Stimulated activated CD8-positive, alpha-beta memory T cell treated with anti-CD3 and anti-CD28 coated beads, Interleukin-4, amount 100 ng/mL, for 4 hours (primary cell): ENCODE measurements at regions not wholly inside any gene's neighbourhood (a gene's known extent, or its start where the extent isn't known, plus 50 kb on each side); places are given as distances from the start of the nearest gene placed in this dataset.
"Not testable (repeated sequence)": the region's sequence is repeated elsewhere in the genome, so short reads cannot be mapped to it uniquely, and the experiment has no call there.

ENCODE experiments used
- DNase-seq, 2 donors: peaks; one replicate each; pipeline ENCODE4 v3.0.0-alpha.2; 2020; ENCODE audit warnings: low read depth in 2 of 2, low spot score in 1 of 2

DNA sequence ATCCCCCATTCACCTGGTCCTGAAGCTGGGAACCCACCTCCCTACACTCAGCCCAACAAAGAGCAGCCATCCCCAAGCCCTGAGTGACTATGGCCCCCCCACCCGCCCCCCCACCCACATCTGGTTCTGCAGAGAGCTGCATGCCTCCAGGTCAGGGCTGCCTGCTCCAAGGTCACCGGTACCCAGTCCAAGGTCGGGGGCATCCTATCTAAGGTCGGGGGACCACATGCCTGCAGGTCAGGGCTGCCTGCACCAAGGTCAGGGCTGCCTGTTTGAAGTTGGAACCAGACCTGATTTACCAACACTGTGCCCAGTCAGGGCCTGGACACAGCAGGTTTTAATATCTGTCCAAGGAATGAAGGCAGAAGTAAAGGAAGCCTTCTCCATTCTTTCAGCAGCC, 66.1 kb upstream of the GPC1 start:
- no peak for DNase-seq

DNA sequence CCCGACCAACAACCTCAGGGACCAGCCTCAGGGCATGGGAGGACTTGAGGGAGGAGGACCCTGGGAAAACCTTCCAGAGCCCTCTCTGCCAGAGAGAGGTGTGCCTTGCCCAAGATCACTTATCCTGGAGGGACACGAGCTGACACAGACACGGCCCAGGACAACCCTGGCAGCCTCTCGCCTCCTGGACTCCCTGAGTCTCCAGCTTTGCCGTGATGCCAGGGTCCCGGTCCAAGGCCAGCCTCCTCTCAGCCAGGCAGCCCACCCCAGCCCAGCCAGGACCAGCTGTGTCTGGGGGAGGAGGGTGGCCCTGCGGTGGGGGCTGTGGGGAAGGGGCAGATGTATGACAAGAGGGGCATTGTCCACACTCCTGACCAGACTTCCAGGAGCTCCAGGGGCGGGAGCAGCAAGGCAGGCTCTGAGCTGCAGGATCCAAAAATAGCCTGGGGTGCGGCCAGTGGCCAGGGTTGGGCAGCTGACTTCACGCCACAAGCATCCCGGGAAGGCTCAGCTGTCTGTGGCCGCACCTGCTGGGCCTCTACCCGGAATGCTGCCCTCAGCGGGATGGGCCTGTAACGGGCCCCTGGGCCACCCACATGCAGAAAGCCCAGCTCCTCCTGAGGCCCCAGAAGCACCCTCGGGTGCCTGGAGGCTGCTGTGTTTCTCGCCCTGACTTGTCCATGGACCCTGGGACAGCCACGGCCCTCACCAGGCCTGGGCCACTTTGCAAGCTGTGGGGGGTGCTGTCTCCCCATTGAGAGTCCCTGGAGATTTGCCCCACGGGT, 65.5 kb upstream of the GPC1 start:
- no peak for DNase-seq

DNA sequence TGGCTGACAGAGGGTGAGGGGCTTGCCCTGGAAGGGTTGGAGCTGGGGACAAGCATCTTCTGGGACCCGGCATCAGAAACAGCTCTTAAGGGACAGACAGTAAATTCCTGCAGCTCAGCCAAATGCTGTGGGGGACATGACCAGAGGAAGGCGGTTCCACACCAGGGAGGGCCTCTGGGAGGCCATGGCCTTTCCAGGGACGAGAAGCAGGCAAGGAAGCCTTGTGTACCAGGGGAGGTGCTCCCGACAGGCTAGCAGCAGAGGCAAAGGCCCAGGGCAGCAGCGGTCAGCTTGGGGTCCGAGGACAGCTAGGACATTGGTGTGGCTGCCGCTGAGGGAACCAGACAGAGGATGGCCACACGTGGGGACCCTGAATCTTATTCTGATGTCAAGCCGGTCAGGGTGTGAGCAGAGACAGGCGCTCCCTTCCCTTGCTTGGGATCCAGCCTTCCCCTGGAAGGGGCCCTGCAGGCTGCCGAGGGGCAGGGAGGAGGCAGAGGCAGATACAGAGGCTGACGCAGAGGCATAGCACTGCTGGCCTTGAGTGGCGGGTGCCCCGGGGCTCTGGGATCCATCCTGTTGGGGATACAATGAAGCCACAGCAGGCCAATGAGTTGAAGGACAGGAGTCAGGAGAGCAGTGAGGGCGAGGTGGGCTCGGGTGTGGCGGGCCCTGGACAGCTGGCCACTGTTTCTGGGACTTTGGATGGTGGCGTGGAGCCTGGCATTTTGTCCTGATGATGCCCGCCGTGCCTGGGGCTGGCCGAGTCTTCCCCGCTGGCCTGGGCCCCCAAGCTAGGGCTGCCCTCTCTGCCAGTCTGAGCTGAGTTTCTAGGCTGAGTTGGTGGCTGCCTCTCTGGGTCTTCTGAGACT, 64.1 kb upstream of the GPC1 start:
- DNase-seq = no peak

DNA sequence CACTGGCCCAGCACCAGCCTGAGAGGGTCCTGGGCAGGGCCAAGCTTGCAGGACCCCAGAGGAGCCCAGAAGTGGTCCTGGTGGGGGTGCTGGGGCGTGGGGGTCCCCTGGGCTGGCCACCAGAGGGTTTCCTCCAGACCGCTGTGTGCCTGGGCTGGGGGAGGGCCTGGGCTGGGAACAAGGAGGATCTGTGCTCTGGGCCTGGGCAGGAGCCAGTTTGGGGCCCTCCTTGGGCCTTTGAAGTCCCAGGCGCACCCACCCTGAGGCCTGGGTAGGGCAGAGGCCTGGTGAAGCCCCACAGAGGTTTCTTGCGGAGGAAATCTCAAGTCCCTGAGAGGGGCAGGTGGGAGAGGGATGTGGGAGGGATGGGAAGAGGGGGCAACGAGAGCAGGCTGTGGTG, 63.4 kb upstream of the GPC1 start:
- DNase-seq = no peak

DNA sequence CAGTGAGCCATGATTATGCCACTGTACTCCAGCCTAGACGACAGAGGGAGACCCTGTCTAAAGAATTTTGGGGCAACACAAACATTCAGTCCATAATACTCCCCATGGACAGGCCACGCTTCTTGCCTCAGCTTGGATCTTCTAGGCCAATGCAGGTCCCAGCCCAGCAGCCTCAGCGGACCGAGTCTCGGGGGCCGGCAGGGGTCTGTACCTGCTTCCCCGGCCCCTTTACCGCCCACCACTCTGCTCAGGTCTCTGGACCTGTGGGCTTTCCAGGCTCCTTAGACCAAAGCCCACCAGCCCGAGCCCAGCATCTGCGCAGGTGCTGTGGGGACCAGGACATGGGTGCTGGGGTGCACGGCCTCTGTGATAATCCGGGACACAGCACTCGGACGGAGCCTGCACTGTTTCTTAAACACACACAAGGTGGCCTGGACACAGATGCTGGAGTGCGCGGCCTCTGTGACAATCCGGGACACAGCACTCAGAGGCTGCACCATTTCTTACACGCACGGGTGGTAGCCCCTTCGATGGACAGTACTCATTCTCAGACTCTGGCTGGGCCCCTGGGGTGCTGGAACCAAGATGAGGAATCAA, 62.1 kb upstream of the GPC1 start:
- DNase-seq = no peak

DNA sequence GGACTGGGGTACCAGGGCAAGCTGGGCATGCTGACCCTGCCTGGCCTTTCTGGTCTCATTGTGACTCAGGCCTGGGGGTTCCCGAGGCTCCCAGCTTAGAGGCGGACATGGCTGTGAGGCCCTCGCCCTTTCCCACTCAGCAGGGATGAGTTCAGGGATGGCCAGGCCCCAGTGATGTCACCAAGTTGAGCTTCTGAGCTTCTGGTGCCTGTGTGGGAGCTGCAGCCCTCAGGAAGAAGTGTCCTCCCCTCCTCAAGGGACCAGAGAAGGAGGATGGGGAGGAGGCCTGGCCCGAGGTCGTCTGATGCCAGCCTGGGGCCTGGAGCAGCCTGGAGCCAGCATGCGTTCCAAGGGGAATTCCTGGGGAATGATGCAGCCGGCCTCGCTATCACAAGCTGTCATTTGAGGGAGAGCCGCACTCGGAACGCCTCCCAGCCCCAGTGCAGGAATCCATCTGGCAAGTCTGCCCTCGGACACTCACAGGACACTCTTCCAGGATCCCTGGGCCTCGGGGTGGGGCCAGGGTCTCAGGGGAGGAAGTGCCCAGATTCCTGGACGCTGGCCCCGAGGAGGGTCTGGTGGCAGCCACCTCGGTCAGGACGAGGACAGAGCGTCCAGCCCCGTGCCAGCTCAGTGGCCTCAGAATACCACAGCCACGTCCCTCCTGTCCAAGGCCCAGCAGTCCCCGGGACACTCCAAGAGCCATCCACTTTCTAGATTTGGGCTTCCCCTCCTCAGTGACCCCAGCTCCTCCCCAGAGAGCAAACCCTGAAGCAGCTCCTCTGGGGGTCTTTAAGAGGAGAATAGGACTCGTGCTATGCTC, 61.2 kb upstream of the GPC1 start:
- no peak for DNase-seq

DNA sequence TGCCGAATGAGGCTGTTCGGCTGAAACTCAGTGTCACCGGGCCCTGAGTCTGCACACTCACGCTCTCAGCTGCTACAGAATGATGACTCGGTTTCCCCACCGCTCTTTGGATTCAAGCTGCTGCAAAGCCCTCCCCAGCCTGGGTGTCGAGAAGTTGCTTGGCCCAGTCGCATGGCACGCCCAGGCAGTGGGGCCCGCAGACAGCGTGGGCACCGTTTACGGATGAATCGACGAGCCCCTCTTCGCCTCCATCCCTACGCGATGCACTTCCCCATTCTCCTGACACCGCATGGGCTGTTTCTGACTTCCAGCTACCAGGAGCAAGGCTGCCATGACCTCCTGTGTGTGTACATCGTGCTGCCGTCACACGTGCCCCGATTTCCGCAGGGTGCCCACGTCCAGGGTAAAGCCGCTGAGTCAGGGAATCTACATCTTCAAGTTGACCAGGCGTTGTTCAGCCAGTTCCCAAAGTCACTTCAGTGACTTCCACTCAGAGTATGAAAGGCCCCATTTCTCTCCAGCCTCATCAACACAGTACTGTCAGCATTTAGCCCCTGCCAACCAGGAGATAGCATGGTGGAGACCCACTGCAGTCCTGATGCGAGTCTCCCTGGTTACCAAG, 60.3 kb upstream of the GPC1 start:
- no peak for DNase-seq

DNA sequence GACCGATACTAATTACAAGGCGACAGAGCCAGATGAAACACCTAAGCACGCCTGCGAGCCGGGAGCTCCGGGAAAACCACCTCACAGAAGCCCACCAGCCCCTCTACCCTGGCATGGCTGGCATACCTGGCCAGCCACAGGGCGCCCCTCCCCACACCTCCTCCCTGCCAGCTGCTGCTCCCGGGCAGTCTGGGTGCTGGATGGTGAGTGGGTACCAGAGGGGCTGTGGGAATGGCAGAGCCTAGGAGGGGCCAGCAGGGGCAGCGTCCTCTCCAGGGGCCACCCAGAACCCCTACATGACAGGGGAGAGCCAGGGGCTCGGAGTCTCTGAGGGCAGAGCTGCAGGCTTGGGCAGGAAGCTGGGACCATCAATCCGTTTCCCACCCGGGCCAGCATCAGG, 58.7 kb upstream of the GPC1 start:
- DNase-seq = no peak

DNA sequence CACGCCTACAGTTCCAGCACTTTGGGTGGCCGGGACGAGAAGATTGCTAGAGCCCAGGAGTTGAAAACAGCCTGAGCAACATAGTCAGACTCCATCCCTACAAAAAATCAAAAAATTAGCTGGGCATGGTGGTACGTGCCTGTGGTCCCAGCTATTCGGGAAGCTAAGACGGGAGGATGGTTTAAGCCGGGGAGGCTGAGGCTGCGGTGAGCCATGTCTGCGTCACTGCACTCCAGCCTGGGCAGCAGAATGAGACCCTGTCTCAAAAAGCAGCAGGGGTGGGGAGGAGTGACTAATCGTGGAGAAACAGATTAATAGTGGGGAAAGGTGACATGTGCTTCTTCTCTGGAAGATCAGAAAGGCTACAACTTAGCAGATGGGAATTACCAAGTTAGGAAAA, 58.1 kb upstream of the GPC1 start:
- DNase-seq = no peak

DNA sequence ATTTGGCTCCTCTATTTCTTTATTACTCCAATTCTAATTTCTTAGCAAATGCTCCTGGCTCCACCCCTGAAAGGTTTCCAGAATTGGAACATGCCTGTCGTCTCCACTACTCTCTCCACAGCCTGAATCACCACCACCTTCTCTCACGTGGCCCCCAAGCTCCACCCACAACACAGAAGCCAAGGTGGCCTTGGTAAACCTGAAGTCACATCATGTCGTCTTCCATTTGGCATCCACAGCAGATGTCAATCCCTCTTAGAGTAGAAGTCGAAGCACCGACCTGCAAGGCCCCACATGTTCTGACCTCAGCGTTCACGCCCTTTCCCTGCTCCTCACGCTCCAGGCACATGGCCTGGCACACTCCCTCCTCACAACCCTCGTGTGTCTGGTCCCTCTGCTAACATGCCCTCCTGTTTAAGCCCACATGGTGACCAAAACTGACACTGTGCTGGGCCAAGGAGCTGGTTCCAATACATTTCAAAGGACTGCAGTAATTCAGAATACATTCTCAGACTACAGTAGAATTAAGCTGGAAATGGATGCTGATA, 56.3 kb upstream of the GPC1 start:
- DNase-seq = no peak

DNA sequence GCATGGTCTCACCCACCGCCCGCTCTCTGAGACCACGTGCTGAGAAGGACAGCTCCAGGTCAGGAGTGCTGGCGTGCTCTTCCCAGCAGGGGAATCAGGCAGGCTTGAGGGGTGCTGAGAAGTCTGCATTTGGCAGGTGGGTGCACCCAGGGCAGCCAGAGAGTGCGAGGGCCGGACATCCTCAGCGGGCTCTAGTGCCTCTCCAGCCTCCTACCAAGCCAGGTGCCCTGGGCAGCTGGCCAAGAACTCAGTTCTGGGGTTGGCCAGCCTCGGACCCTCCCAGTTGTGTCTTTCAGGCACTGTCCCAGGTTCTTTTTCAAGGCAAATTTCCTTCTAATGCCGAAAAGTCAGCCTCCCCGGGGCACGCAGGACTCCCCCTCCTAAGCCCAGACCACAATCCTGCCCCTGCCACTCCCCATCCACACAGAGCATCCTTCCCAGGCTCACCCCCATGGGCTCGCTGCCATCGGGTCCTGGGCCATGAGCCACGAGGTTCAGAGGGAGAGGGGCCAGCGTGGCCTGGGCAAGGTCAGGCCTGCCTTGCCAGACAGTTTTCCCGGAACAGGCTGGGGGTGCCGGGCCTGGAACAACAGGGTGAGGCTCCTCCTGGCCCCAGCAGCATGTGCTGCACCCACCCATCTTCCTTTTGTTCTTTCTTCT, 52.2 kb upstream of the GPC1 start:
- no peak for DNase-seq

DNA sequence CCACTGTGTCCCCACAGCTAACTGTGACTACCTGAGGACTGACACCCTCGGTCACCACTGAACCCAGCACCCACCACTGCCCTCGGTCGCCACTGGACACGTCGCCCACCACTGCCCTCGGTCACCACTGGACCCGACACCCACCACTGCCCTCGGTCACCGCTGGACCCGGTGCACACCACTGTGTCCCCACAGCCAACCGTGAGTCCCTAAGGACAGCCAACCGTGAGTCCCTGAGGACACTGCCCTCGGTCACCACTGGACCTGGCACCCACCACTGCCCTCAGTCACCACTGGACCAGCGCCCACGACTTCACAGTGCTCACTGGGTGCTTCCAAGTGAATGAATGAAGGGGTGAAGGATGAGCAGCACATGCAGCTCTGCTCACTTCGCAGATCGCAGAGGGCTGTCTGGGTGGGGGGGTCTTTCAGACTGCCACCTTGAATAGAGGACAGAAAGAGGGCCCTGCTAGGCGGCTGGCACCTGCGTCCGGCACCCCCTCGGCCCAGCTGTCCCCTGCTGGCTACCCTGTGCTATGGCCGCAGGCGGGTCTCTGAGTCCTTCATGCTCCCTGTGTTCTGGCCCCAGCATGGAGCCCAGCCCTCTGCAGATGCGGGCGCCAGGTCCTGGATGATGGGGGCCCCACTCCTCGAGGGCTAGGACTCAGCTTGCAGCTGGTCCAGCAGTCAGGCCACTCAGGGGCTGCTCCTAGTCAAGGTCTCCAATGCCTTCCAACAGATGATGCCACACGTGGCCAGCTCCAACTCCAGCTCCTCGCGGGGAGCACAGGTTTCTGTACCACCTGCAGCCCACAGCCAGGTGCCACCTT, 51.4 kb upstream of the GPC1 start:
- no peak for DNase-seq

DNA sequence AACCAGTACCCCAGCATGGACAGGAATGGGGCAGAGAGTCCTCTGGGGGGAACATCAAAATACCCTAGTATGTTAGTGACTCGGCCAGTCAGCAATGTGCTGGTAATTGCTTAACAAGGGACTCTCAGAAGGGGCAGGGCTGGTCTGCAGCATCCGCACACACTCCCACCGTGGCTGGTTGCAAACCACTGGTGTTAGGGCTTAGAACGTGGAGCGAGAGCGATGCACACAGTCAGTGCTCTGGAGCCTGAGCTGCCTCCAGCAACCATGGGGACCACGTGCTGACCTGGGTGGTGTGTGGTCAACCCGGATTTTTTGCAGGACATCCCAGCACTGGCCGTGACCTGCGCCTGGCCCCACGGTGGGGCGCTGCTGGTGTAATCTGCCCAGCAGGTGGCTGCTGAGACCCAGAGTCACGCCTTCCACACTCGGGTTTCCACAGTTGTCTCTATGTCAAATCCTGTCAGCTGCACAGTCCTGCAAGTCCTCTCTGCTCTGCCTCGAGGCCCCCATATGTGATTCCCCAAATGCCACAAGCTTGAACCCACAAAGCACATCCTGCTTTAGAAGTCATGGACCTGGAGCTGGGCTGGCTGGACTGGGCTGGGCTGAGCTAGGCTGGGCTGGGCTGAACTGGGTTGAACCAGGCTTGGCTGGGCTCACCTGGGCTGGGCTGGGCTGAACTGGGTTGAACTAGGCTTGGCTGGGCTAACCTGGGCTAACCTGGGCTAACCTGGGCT, 50.6 kb upstream of the GPC1 start:
- no peak for DNase-seq

DNA sequence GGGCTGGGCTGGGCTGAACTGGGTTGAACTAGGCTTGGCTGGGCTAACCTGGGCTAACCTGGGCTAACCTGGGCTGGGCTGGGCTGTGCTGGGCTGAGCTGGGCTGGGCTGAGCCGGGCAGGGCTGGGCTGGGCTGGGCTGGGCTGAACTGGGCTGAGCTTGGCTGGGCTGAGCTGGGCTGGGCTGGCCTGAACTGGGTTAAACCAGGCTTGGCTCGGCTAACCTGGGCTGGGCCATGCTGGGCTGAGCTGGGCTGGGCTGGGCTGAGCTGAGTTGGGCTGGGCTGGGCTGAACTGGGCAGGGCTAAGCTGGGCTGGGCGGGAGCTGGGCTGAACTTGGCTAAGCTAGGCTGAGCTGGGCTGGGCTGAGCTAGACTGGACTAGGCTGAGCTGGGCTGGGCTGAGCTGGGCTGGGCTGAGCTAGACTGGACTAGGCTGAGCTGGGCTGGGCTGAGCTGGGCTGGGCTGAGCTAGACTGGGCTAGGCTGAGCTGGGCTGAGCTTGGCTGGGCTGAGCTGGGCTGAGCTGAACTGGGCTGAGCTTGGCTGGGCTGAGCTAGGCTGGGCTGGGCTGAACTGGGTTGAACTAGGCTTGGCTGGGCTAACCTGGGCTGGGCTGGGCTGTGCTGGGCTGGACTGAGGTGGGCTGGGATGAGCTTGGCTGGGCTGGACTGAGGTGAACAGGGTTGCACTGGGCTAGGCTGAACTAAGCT, 49.9 kb upstream of the GPC1 start:
- not testable (repeated sequence) for DNase-seq
